MM.1S (cell line): ENCODE measurements at regions not wholly inside any gene's neighbourhood (a gene's known extent, or its start where the extent isn't known, plus 50 kb on each side); places are given as distances from the start of the nearest gene placed in this dataset.

Experiments used
- DNase-seq: peaks from one replicate; pipeline ENCODE4 v3.0.0-alpha.2; 2015
- H2AFZ ChIP-seq: fragments of 300-600 bp; sonication (generic); 2 replicates; pipeline ENCODE4 v1.6.0; 2016; ENCODE audit warnings: antibody characterized with exemption, low read length
- H3F3A ChIP-seq: fragments of 300-600 bp; sonication (generic); 2 replicates; pipeline ENCODE4 v1.6.1; 2016; ENCODE audit warnings: mild to moderate bottlenecking, antibody characterized with exemption, low read length, moderate library complexity, mixed read lengths; ENCODE audit not compliant: insufficient read depth
- H3K27ac ChIP-seq: fragments of 300-600 bp; sonication (generic); 2 replicates; pipeline ENCODE4 v1.5.1; 2016; ENCODE audit warnings: mild to moderate bottlenecking, low read length
- H3K27me3 ChIP-seq: fragments of 300-600 bp; sonication (generic); replicated peaks from 2 replicates; pipeline ENCODE4 v1.6.0; 2016; ENCODE audit warnings: low read length; ENCODE audit not compliant: insufficient read depth
- H3K36me3 ChIP-seq: fragments of 300-600 bp; sonication (generic); replicated peaks from 2 replicates; pipeline ENCODE4 v1.6.1; 2016; ENCODE audit warnings: mild to moderate bottlenecking, low read length, mixed read lengths; ENCODE audit not compliant: insufficient read depth
- H3K4me1 ChIP-seq: fragments of 300-600 bp; sonication (generic); 2 replicates; pipeline ENCODE4 v1.6.1; 2016; ENCODE audit warnings: low read length, mixed read lengths
- H3K4me2 ChIP-seq: fragments of 300-600 bp; sonication (generic); 2 replicates; pipeline ENCODE4 v1.6.0; 2016; ENCODE audit warnings: low read depth, low read length
- H3K4me3 ChIP-seq: fragments of 300-600 bp; sonication (generic); 2 replicates; pipeline ENCODE4 v1.5.1; 2016; ENCODE audit warnings: low read length, mixed read lengths
- H3K79me2 ChIP-seq: fragments of 300-600 bp; sonication (generic); 2 replicates; pipeline ENCODE4 v1.6.1; 2016; ENCODE audit warnings: mixed run types, low read length, mixed read lengths
- H3K9ac ChIP-seq: fragments of 300-600 bp; sonication (generic); 2 replicates; pipeline ENCODE4 v1.6.1; 2016; ENCODE audit warnings: low read length, mixed read lengths
- H3K9me2 ChIP-seq: fragments of 300-600 bp; sonication (generic); replicated peaks from 2 replicates; pipeline ENCODE4 v1.6.1; 2016; ENCODE audit warnings: mild to moderate bottlenecking, low read length, mixed read lengths; ENCODE audit not compliant: insufficient read depth
- H3K9me3 ChIP-seq: fragments of 300-600 bp; sonication (generic); replicated peaks from 2 replicates; pipeline ENCODE4 v1.6.1; 2016; ENCODE audit warnings: mild to moderate bottlenecking, low read length, mixed read lengths; ENCODE audit not compliant: insufficient read depth
- H4K20me1 ChIP-seq: fragments of 300-600 bp; sonication (generic); 2 replicates; pipeline ENCODE4 v1.6.1; 2016; ENCODE audit warnings: mild to moderate bottlenecking, low read length, moderate library complexity, mixed read lengths; ENCODE audit not compliant: insufficient read depth
- CTCF ChIP-seq: fragments of 300-600 bp; sonication (generic); IDR thresholded peaks from 2 replicates; pipeline ENCODE4 v1.5.1; 2016; ENCODE audit warnings: antibody characterized with exemption, low read length, mixed read lengths
- EZH2 ChIP-seq: fragments of 300-600 bp; sonication (generic); optimal IDR thresholded peaks from 2 replicates; pipeline ENCODE3; 2017; ENCODE audit warnings: low read depth, mild to moderate bottlenecking, antibody characterized with exemption, low read length, mixed read lengths
- EZH2phosphoT487 ChIP-seq: fragments of 300-600 bp; sonication (generic); IDR thresholded peaks from 2 replicates; pipeline ENCODE4 v1.6.1; 2018; ENCODE audit warnings: antibody characterized with exemption, low read length

- Histone ChIP-seq H3K4me2 (no peak overlapping the region), H3K27ac (no peak overlapping the region), H3K79me2 (no peaks in the 10 kb centered on the region), H3K4me3 (no peak overlapping the region), H3K36me3 (no peaks in the 10 kb centered on the region), H3K27me3 (no peaks in the 10 kb centered on the region), H3K9ac (no peak overlapping the region), H3K9me3 (no peaks in the 10 kb centered on the region), H3K4me1 (peaks cover 6% of the 10 kb centered on the region; the same call in 1 of the 2 replicates), H2AFZ (no peak overlapping the region), H3K9me2 (no peaks in the 10 kb centered on the region), H3F3A (no peaks in the 10 kb centered on the region), H4K20me1 (no peaks in the 10 kb centered on the region)
- no peak for TF ChIP-seq EZH2phosphoT487
- TF ChIP-seq CTCF = no peak
- no peak for TF ChIP-seq EZH2
- DNase-seq = peak; percentile 13
These were observed 1229.1 kb downstream of the ROBO2 start for GRCh38 chr3:78268716-78269668.

DNA sequence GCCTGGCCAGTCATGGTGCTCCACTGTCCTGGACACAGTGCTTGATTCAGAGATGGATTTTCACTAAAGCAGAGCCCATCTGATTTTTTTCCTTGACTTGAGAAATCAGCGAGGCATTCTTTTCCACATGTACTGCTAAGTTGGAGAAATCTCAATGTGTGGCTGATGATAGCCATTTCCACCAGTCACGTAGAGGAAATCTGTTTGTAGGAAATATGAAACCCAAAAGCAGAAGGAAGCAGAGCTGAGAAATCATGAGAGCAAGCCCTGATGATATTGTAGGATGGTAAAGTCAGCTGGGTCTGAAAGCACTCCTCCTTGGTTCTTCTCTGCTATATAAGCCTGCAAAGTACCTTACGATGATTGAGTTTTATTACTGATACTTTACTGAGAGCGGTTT, 1233.4 kb downstream of the ROBO2 start:
- Histone ChIP-seq H3K27ac (no peak overlapping the region), H3K4me3 (no peak overlapping the region), H3K27me3 (no peaks in the 10 kb centered on the region), H3K9me2 (no peaks in the 10 kb centered on the region), H3K4me1 (peaks cover 9% of the 10 kb centered on the region), H3K4me2 (no peak overlapping the region), H3K79me2 (no peaks in the 10 kb centered on the region), H2AFZ (no peak overlapping the region), H4K20me1 (no peaks in the 10 kb centered on the region), H3K9ac (no peak overlapping the region), H3K9me3 (no peaks in the 10 kb centered on the region), H3K36me3 (no peaks in the 10 kb centered on the region), H3F3A (peaks cover 10% of the 10 kb centered on the region)
- DNase-seq = no peak
- TF ChIP-seq EZH2 (no peak), EZH2phosphoT487 (no peak), CTCF (no peak)

- Histone ChIP-seq H3K4me1 (peaks cover 11% of the 10 kb centered on the region), H3K4me3 (no peak overlapping the region), H3K27me3 (no peaks in the 10 kb centered on the region), H3K79me2 (no peaks in the 10 kb centered on the region), H4K20me1 (no peaks in the 10 kb centered on the region), H3K4me2 (no peak overlapping the region), H3K27ac (no peak overlapping the region), H3F3A (peaks cover 11% of the 10 kb centered on the region), H2AFZ (no peak overlapping the region), H3K9me2 (no peaks in the 10 kb centered on the region), H3K9ac (no peak overlapping the region), H3K9me3 (no peaks in the 10 kb centered on the region), H3K36me3 (no peaks in the 10 kb centered on the region)
- no peak for TF ChIP-seq CTCF
- no peak for TF ChIP-seq EZH2
- no peak for TF ChIP-seq EZH2phosphoT487
- no peak for DNase-seq
These were observed 1234.7 kb downstream of the ROBO2 start for GRCh38 chr3:78274475-78275065.
